NT2/D1 (cell line): ENCODE measurements at regions not wholly inside any gene's neighbourhood (a gene's known extent, or its start where the extent isn't known, plus 50 kb on each side); places are given as distances from the start of the nearest gene placed in this dataset.

ENCODE experiments used
- DNase-seq: peaks from one replicate; pipeline ENCODE4 v3.0.0-alpha.2; 2011; ENCODE audit warnings: low read depth, low spot score
- H3K27me3 ChIP-seq: 2 replicates; pipeline ENCODE4 v1.6.0; 2011; ENCODE audit warnings: mild to moderate bottlenecking; ENCODE audit not compliant: insufficient read length, insufficient read depth
- H3K36me3 ChIP-seq: 2 replicates; pipeline ENCODE4 v1.6.1; 2011; ENCODE audit warnings: mild to moderate bottlenecking, low read length, mixed read lengths; ENCODE audit not compliant: insufficient read depth, insufficient read length
- H3K4me1 ChIP-seq: 2 replicates; pipeline ENCODE4 v1.5.1; 2011; ENCODE audit not compliant: insufficient read depth, insufficient read length
- H3K4me3 ChIP-seq: 2 replicates; pipeline ENCODE4 v1.5.1; 2011; ENCODE audit warnings: low read depth; ENCODE audit not compliant: insufficient read length
- H3K9ac ChIP-seq: 2 replicates; pipeline ENCODE4 v1.6.0; 2011; ENCODE audit warnings: low read depth; ENCODE audit not compliant: insufficient read length
- H3K9me3 ChIP-seq: 2 replicates; pipeline ENCODE4 v1.5.1; 2011; ENCODE audit warnings: mild to moderate bottlenecking, low read length; ENCODE audit not compliant: insufficient read depth
- SUZ12 ChIP-seq: IDR thresholded peaks from 2 replicates; pipeline ENCODE4 v1.6.1; 2011; ENCODE audit not compliant: insufficient read length, insufficient read depth; ENCODE audit errors: extremely low read depth
- YY1 ChIP-seq: IDR thresholded peaks from 2 replicates; pipeline ENCODE4 v1.6.1; 2011; ENCODE audit not compliant: insufficient read length, insufficient read depth
- ZNF274 ChIP-seq: IDR thresholded peaks from 2 replicates; pipeline ENCODE4 v1.6.1; 2011; ENCODE audit warnings: mild to moderate bottlenecking, low read depth, low read length

DNA sequence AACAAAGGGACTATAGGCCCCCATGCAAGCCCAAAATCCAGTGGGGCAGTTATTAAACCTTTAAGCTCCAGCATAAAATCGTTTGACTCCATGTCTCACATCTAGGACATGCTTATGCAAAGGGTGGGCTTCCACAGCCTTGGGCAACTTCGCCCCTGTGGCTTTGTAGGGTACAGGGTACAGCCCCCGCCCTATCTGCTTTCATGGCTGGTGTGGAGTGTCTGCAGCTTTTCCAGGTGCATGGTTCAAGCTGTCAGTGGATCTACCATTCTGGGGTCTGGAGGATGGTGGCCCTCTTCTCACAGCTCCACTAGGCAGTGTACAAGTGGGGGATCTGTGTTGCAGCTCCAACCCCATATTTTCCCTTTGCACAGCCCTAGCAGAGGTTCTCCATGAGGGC lies 559.8 kb upstream of the TECRL start:
- no peaks in the 10 kb centered on the region for H3K4me1 ChIP-seq
- no peak overlapping the region for H3K9ac ChIP-seq
- no peak for TF ChIP-seq YY1
- no peak for TF ChIP-seq ZNF274
- TF ChIP-seq SUZ12, result no peak
- H3K4me3 ChIP-seq, result no peak overlapping the region
- no peaks in the 10 kb centered on the region for H3K36me3 ChIP-seq
- peaks cover 10% of the 10 kb centered on the region; the same call in 1 of the 2 replicates for H3K9me3 ChIP-seq
- no peaks in the 10 kb centered on the region for H3K27me3 ChIP-seq
- DNase-seq, result no peak

DNA sequence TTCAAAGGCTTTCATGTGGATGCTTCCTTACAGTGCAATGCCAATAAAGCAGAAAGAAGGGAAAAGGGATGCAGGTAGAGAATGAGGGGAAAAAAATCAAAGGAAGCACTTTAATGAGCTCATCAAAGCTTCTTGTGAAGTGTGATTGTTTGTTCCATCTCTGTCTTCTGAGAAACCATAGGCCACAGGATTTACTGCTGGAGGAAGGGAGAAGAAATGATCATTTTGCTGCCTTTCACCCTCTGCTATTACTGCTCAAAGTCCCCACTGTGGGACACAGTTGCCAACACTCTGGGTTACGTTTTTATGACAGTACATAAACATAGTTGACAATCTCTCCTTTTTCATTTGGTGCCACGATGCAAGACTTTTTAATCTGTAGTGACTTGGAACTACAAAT lies 558.0 kb upstream of the TECRL start:
- no peaks in the 10 kb centered on the region for H3K4me1 ChIP-seq
- H3K9ac ChIP-seq, result no peak overlapping the region
- H3K9me3 ChIP-seq, result peaks cover 10% of the 10 kb centered on the region; the same call in 1 of the 2 replicates
- TF ChIP-seq YY1 (no peak), SUZ12 (no peak), ZNF274 (no peak)
- H3K36me3 ChIP-seq, result no peaks in the 10 kb centered on the region
- no peaks in the 10 kb centered on the region for H3K27me3 ChIP-seq
- H3K4me3 ChIP-seq, result no peak overlapping the region
- DNase-seq, result no peak

DNA sequence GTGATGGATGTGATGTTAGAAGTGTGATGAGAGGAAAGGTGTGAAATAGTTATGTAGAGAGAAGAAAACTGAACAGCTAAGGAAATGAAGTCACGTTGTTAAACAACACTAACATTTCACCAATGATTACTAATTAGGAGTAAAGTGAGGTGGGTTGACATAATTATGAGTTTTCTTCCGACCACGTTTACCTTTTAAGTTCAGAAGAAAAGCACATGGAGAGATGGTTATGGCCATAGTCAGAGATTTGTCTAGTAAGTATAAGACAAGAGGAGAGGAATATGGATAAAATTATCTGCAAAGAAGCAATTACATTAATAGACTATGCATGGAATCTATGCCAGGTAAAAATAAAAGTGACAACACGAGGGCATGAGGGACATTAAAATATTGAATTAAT lies 551.3 kb upstream of the TECRL start:
- TF ChIP-seq ZNF274 (no peak), SUZ12 (no peak), YY1 (no peak)
- no peak overlapping the region for H3K4me3 ChIP-seq
- no peaks in the 10 kb centered on the region for H3K4me1 ChIP-seq
- H3K36me3 ChIP-seq, result no peaks in the 10 kb centered on the region
- no peak overlapping the region for H3K9ac ChIP-seq
- H3K27me3 ChIP-seq, result no peaks in the 10 kb centered on the region
- no peak for DNase-seq
- H3K9me3 ChIP-seq, result no peaks in the 10 kb centered on the region

DNA sequence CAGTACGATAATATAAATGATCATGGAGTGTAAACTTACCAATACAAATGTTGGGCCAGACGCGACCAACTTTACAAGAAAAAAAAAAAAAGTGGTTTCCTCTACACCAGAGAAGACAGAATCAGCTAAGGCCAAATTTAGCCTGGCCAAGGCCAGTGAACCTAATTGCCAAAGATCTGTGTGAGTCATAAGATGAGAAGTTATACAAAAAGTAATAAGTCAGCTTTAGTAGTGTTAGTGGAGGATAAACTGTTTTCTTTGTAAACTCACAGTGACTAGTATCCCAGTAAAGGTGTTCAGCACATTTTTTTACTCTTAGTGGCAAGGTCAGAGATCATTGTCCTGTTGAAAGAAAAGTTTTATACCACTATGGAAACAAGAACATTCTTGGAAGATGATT lies 531.4 kb upstream of the TECRL start:
- DNase-seq, result no peak

DNA sequence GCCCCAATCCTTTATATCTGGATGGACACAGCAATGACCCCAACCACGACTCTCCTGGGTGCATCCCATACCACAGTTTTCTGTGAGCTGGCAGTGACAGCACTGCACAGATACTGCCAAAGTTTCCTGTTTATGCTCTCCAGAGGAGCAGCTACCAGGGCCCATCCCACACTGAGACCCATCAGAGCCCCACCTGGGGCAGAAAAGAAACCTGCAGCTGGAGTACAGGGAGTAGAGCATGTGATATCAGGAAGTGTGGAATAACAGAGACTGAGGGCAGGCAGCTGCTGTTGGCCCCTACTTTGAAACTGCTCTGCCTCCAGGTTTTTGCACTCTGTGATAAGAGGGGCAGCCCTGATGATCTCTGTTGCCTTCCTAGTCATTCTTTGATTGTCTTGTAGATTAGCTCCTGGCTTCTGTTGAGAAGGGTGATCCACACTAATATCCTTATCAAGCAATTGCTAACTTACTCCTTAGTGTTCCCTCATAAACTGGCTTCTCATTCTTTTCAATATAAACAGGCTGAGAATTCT lies 526.3 kb upstream of the TECRL start:
- Histone ChIP-seq H3K9me3 (no peaks in the 10 kb centered on the region), H3K36me3 (no peaks in the 10 kb centered on the region), H3K9ac (no peak overlapping the region), H3K4me3 (no peak overlapping the region), H3K27me3 (no peaks in the 10 kb centered on the region), H3K4me1 (no peaks in the 10 kb centered on the region)
- DNase-seq, result no peak
- TF ChIP-seq YY1 (no peak), SUZ12 (no peak), ZNF274 (no peak)

More for the DNA sequence above, 531.4 kb upstream of the TECRL start:
- Histone ChIP-seq H3K36me3 (no peaks in the 10 kb centered on the region), H3K9ac (no peak overlapping the region), H3K4me1 (no peaks in the 10 kb centered on the region), H3K4me3 (no peak overlapping the region), H3K9me3 (no peaks in the 10 kb centered on the region), H3K27me3 (no peaks in the 10 kb centered on the region)
- TF ChIP-seq ZNF274, result no peak
- no peak for TF ChIP-seq SUZ12
- no peak for TF ChIP-seq YY1

DNA sequence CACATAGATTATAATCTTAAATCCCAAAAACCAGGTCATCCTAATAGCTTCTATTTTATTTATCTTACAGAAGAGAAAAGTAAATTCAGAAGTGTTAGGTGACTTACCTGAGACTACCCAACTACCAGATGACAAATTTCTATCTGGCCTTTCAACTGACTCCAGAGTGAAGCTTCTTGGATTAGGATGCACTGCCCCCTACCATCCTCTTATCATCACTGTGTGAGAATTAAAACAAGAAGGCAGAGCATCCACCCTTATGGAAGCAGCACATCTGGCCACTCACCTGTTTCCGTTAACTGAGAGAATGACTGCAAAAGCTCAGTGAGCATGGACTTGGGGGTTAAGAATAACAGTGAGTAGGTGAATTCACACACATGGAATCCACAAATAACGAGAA lies 502.6 kb upstream of the TECRL start:
- TF ChIP-seq YY1 (no peak), SUZ12 (no peak), ZNF274 (no peak)
- Histone ChIP-seq H3K4me1 (no peaks in the 10 kb centered on the region), H3K27me3 (no peaks in the 10 kb centered on the region), H3K9me3 (no peaks in the 10 kb centered on the region), H3K9ac (no peak overlapping the region), H3K36me3 (no peaks in the 10 kb centered on the region), H3K4me3 (no peak overlapping the region)
- peak; percentile 18 for DNase-seq

DNA sequence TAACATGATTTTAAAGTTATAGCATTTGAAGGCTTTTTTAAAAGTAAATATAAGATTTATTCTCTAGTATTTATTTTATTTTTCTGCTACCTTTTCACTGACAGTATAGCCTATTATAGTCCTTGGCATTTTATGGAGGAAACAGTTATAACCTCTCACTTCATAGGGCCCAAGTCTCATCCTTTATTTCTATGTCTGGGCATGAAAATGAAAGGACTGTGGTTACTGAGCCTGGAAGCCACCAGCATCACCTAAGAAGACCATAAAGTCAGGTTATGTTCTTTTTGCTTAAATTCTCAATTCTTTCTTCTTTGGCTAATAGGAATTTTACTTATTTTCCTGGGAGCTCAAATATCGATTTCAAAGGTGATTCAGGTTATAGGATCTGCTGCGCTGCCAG lies 494.7 kb upstream of the TECRL start:
- Histone ChIP-seq H3K4me3 (no peak overlapping the region), H3K9me3 (no peaks in the 10 kb centered on the region), H3K4me1 (no peaks in the 10 kb centered on the region), H3K9ac (no peak overlapping the region), H3K27me3 (no peaks in the 10 kb centered on the region), H3K36me3 (no peaks in the 10 kb centered on the region)
- DNase-seq, result no peak
- TF ChIP-seq YY1 (no peak), SUZ12 (no peak)
